HL-60 (cell line): ENCODE measurements at regions not wholly inside any gene's neighbourhood (a gene's known extent, or its start where the extent isn't known, plus 50 kb on each side); places are given as distances from the start of the nearest gene placed in this dataset.

Experiments used
- DNase-seq, 2 experiments: peaks; one replicate each; pipeline ENCODE4 v3.0.0-alpha.2; 2010 to 2020; ENCODE audit warnings: low read depth in 1 of 2, low spot score in 1 of 2
- H3K27ac ChIP-seq: fragments of 250-450 bp; sonication (Bioruptor Pico); replicated peaks from 2 replicates; pipeline ENCODE4 v1.5.1; 2020; ENCODE audit warnings: mild to moderate bottlenecking, moderate library complexity
- H3K27me3 ChIP-seq: fragments of 250-450 bp; sonication (Bioruptor Pico); 2 replicates; pipeline ENCODE4 v1.5.1; 2021; ENCODE audit warnings: mild to moderate bottlenecking, moderate library complexity; ENCODE audit not compliant: insufficient read depth, poor library complexity, severe bottlenecking
- H3K4me3 ChIP-seq: replicated peaks from 2 replicates; pipeline ENCODE4 v1.5.1; 2011; ENCODE audit warnings: mild to moderate bottlenecking, control low read depth, low read length; ENCODE audit not compliant: insufficient read depth
- CTCF ChIP-seq: IDR thresholded peaks from one replicate; pipeline ENCODE4 v1.5.1; 2011; ENCODE audit warnings: low read length, control low read depth, inconsistent platforms; ENCODE audit not compliant: insufficient read depth
- GABPA ChIP-seq: IDR thresholded peaks from 2 replicates; pipeline ENCODE4 v1.6.1; 2012; ENCODE audit warnings: low read depth
- POLR2AphosphoS5 ChIP-seq: IDR thresholded peaks from 2 replicates; pipeline ENCODE4 v1.6.1; 2012; ENCODE audit warnings: low read depth
- REST ChIP-seq: IDR thresholded peaks from 2 replicates; pipeline ENCODE4 v1.6.1; 2012; ENCODE audit warnings: low read depth; ENCODE audit not compliant: insufficient replicate concordance
- SPI1 ChIP-seq: IDR thresholded peaks from 2 replicates; pipeline ENCODE4 v1.6.1; 2012; ENCODE audit warnings: low read depth, mild to moderate bottlenecking, borderline replicate concordance

GRCh38 chr6:100980949-100981348, 99.8 kb upstream of the ASCC3 start:
- no peak for DNase-seq
- no peak overlapping the region for H3K27ac ChIP-seq
- no peaks in the 10 kb centered on the region for H3K27me3 ChIP-seq
- H3K4me3 ChIP-seq: no peak overlapping the region
- no peak for TF ChIP-seq GABPA
- no peak for TF ChIP-seq SPI1
- no peak for TF ChIP-seq REST
- TF ChIP-seq POLR2AphosphoS5: no peak
- no peak for TF ChIP-seq CTCF

GRCh38 chr6:100986921-100987320, 105.8 kb upstream of the ASCC3 start:
- no peak for DNase-seq
- TF ChIP-seq GABPA: no peak
- no peak for TF ChIP-seq REST
- TF ChIP-seq SPI1: no peak
- TF ChIP-seq POLR2AphosphoS5: no peak
- no peak for TF ChIP-seq CTCF
- Histone ChIP-seq H3K4me3 (no peak overlapping the region), H3K27ac (no peak overlapping the region), H3K27me3 (no peaks in the 10 kb centered on the region)

GRCh38 chr6:100987556-100987955, 106.4 kb upstream of the ASCC3 start:
- Histone ChIP-seq H3K4me3 (no peak overlapping the region), H3K27me3 (no peaks in the 10 kb centered on the region), H3K27ac (no peak overlapping the region)
- TF ChIP-seq REST (no peak), CTCF (no peak), POLR2AphosphoS5 (no peak), SPI1 (no peak), GABPA (no peak)
- DNase-seq: no peak
